ENCODE measurements at regions not wholly inside any gene's neighbourhood (a gene's known extent, or its start where the extent isn't known, plus 50 kb on each side); places are given as distances from the start of the nearest gene placed in this dataset.
"Not testable (repeated sequence)": the region's sequence is repeated elsewhere in the genome, so short reads cannot be mapped to it uniquely, and the experiment has no call there.

GRCh38 chr13:69028936-69029335, 1078.7 kb upstream of the ATXN8OS start:
- H3K9me2 ChIP-seq (ENCODE audit: insufficient read depth): no peaks in the 10 kb centered on the region
- TF ChIP-seq EZH2phosphoT487 (IDR thresholded peaks at IDR 0.05; ENCODE audit: insufficient read depth, low read depth) (no peak), EZH2 (IDR thresholded peaks at IDR 0.05; ENCODE audit: insufficient read depth, poor library complexity, severe bottlenecking) (no peak)
- no peaks in the 10 kb centered on the region for H3K36me3 ChIP-seq (ENCODE audit: low read depth)
- no peaks in the 10 kb centered on the region for H3K4me1 ChIP-seq (ENCODE audit: insufficient read depth)
- H4K20me1 ChIP-seq (ENCODE audit: insufficient read depth): no peaks in the 10 kb centered on the region
- in situ Hi-C loops (cut with MboI): no loop called here
- H3K27ac ChIP-seq: no peak overlapping the region
- H3K4me2 ChIP-seq (ENCODE audit: unreplicated experiment): no peak overlapping the region
- no peaks in the 10 kb centered on the region for H3K79me2 ChIP-seq (ENCODE audit: insufficient read depth)
- no peak overlapping the region for H3K4me3 ChIP-seq
- no peaks in the 10 kb centered on the region for H3K27me3 ChIP-seq (replicated peaks; ENCODE audit: insufficient read depth)
- no peak overlapping the region for H3K9ac ChIP-seq
- H3K9me3 ChIP-seq (ENCODE audit: low read depth): peaks cover 3% of the 10 kb centered on the region
- no peak for DNase-seq
- H2AFZ ChIP-seq: no peak overlapping the region
- no peaks in the 10 kb centered on the region for H3F3A ChIP-seq (ENCODE audit: insufficient read depth)

- H3K36me3 ChIP-seq (ENCODE audit: low read depth): no peaks in the 10 kb centered on the region
- H3K4me1 ChIP-seq (ENCODE audit: insufficient read depth): no peaks in the 10 kb centered on the region
- H3K9me2 ChIP-seq (ENCODE audit: insufficient read depth): no peaks in the 10 kb centered on the region
- H3K79me2 ChIP-seq (ENCODE audit: insufficient read depth): no peaks in the 10 kb centered on the region
- H2AFZ ChIP-seq: no peak overlapping the region
- H4K20me1 ChIP-seq (ENCODE audit: insufficient read depth): no peaks in the 10 kb centered on the region
- no peak for DNase-seq
- H3K4me2 ChIP-seq (ENCODE audit: unreplicated experiment): no peak overlapping the region
- H3K9ac ChIP-seq: no peak overlapping the region
- TF ChIP-seq EZH2phosphoT487 (IDR thresholded peaks at IDR 0.05; ENCODE audit: insufficient read depth, low read depth) (no peak), EZH2 (IDR thresholded peaks at IDR 0.05; ENCODE audit: insufficient read depth, poor library complexity, severe bottlenecking) (no peak)
- no peaks in the 10 kb centered on the region for H3K27me3 ChIP-seq (replicated peaks; ENCODE audit: insufficient read depth)
- H3K27ac ChIP-seq: no peak overlapping the region
- H3K4me3 ChIP-seq: no peak overlapping the region
- no peaks in the 10 kb centered on the region for H3K9me3 ChIP-seq (ENCODE audit: low read depth)
- no peaks in the 10 kb centered on the region for H3F3A ChIP-seq (ENCODE audit: insufficient read depth)
- in situ Hi-C loops (cut with MboI): no loop called here
Observed at GRCh38 chr13:69020120-69020519, 1087.5 kb upstream of the ATXN8OS start.

GRCh38 chr13:69018173-69018572, 1089.5 kb upstream of the ATXN8OS start:
- H4K20me1 ChIP-seq (ENCODE audit: insufficient read depth); H3K79me2 ChIP-seq (ENCODE audit: insufficient read depth); H2AFZ ChIP-seq; H3K27ac ChIP-seq; H3K4me3 ChIP-seq; H3K9me2 ChIP-seq (ENCODE audit: insufficient read depth); H3K9ac ChIP-seq; DNase-seq; in situ Hi-C loops (cut with MboI); H3K4me1 ChIP-seq (ENCODE audit: insufficient read depth); H3K27me3 ChIP-seq (replicated peaks; ENCODE audit: insufficient read depth); H3K36me3 ChIP-seq (ENCODE audit: low read depth); H3F3A ChIP-seq (ENCODE audit: insufficient read depth); H3K4me2 ChIP-seq (ENCODE audit: unreplicated experiment); H3K9me3 ChIP-seq (ENCODE audit: low read depth): not testable (repeated sequence)
- 40 to 52% methylated on average over 9 of the region's 9 CpGs for WGBS, 2 experiments (ENCODE audit: low coverage in 1 of 2, low lambda C conversion rate in 2 of 2, missing lambda C conversion rate in 2 of 2)

GRCh38 chr13:69010789-69011188, 1096.8 kb upstream of the ATXN8OS start:
- Histone ChIP-seq H3K4me3 (no peak overlapping the region), H3K9me2 (ENCODE audit: insufficient read depth) (no peaks in the 10 kb centered on the region), H3K9me3 (ENCODE audit: low read depth) (no peaks in the 10 kb centered on the region), H3K36me3 (ENCODE audit: low read depth) (no peaks in the 10 kb centered on the region), H3K4me1 (ENCODE audit: insufficient read depth) (no peaks in the 10 kb centered on the region), H3K9ac (no peak overlapping the region), H3K27ac (no peak overlapping the region), H3F3A (ENCODE audit: insufficient read depth) (no peaks in the 10 kb centered on the region), H4K20me1 (ENCODE audit: insufficient read depth) (no peaks in the 10 kb centered on the region), H3K79me2 (ENCODE audit: insufficient read depth) (no peaks in the 10 kb centered on the region), H3K27me3 (replicated peaks; ENCODE audit: insufficient read depth) (no peaks in the 10 kb centered on the region), H2AFZ (no peak overlapping the region), H3K4me2 (ENCODE audit: unreplicated experiment) (no peak overlapping the region)
- TF ChIP-seq EZH2phosphoT487 (IDR thresholded peaks at IDR 0.05; ENCODE audit: insufficient read depth, low read depth) (no peak), EZH2 (IDR thresholded peaks at IDR 0.05; ENCODE audit: insufficient read depth, poor library complexity, severe bottlenecking) (no peak)
- no peak for DNase-seq
- WGBS, 2 experiments (ENCODE audit: low coverage in 1 of 2, low lambda C conversion rate in 2 of 2, missing lambda C conversion rate in 2 of 2): 27 to 44% methylated on average over 3 of the region's 3 CpGs
- in situ Hi-C loops (cut with MboI): no loop called here

- Histone ChIP-seq H3K9me2 (ENCODE audit: insufficient read depth) (no peaks in the 10 kb centered on the region), H4K20me1 (ENCODE audit: insufficient read depth) (no peaks in the 10 kb centered on the region), H3F3A (ENCODE audit: insufficient read depth) (no peaks in the 10 kb centered on the region), H3K79me2 (ENCODE audit: insufficient read depth) (no peaks in the 10 kb centered on the region), H3K4me2 (ENCODE audit: unreplicated experiment) (no peak overlapping the region), H3K4me1 (ENCODE audit: insufficient read depth) (no peaks in the 10 kb centered on the region), H3K27me3 (replicated peaks; ENCODE audit: insufficient read depth) (no peaks in the 10 kb centered on the region), H3K4me3 (no peak overlapping the region), H2AFZ (no peak overlapping the region), H3K27ac (no peak overlapping the region), H3K9me3 (ENCODE audit: low read depth) (no peaks in the 10 kb centered on the region), H3K9ac (no peak overlapping the region), H3K36me3 (ENCODE audit: low read depth) (no peaks in the 10 kb centered on the region)
- in situ Hi-C loops (cut with MboI): no loop called here
- WGBS, 2 experiments (ENCODE audit: low coverage in 1 of 2, low lambda C conversion rate in 2 of 2, missing lambda C conversion rate in 2 of 2): 31 to 34% methylated on average over 5 of the region's 5 CpGs
- no peak for DNase-seq
- TF ChIP-seq EZH2phosphoT487 (IDR thresholded peaks at IDR 0.05; ENCODE audit: insufficient read depth, low read depth) (no peak), EZH2 (IDR thresholded peaks at IDR 0.05; ENCODE audit: insufficient read depth, poor library complexity, severe bottlenecking) (no peak)
Observed at GRCh38 chr13:69008499-69008898, 1099.1 kb upstream of the ATXN8OS start.

Data from GM23248 (cell line).